ENCODE measurements at regions not wholly inside any gene's neighbourhood (a gene's known extent, or its start where the extent isn't known, plus 50 kb on each side); places are given as distances from the start of the nearest gene placed in this dataset.

GRCh38 chr3:107429320-107430181 lies 52.3 kb downstream of the CCDC54 start (continued):
- peak; percentile 46 for TF ChIP-seq REST (IDR thresholded peaks at IDR 0.05)

GRCh38 chr3:107430214-107430995 lies 53.2 kb downstream of the CCDC54 start:
- no peak for TF ChIP-seq HNF4G (IDR thresholded peaks at IDR 0.05)
- no peak for TF ChIP-seq JUND (IDR thresholded peaks at IDR 0.05)
- TF ChIP-seq REST (IDR thresholded peaks at IDR 0.05), result no peak
- TF ChIP-seq TAF1 (conservative IDR thresholded peaks at IDR 0.05), result no peak
- TF ChIP-seq FOXA2 (IDR thresholded peaks at IDR 0.05), result no peak
- no peak for TF ChIP-seq ATF3 (IDR thresholded peaks at IDR 0.05)
- TF ChIP-seq NR2F2 (IDR thresholded peaks at IDR 0.05), result no peak
- no peak for TF ChIP-seq GABPA (IDR thresholded peaks at IDR 0.05 in 1 of 2, conservative IDR thresholded peaks at IDR 0.05 in 1 of 2)
- TF ChIP-seq FOXA1 (IDR thresholded peaks at IDR 0.05), result no peak
- no peak for TF ChIP-seq EGR1 (IDR thresholded peaks at IDR 0.05; ENCODE audit: low read depth in 2 of 2)
- TF ChIP-seq SP1 (IDR thresholded peaks at IDR 0.05), result no peak
- no peak for TF ChIP-seq YY1 (IDR thresholded peaks at IDR 0.05)
- DNase-seq (ENCODE audit: low spot score), result peak; percentile 40
- no peaks in the 10 kb centered on the region for H3K27me3 ChIP-seq (ENCODE audit: control insufficient read depth in 4 of 4, insufficient read depth in 4 of 4, low read length in 3 of 4)
- peak overlapping the region in 1 of 2 donors; percentile 32 for H3K9ac ChIP-seq (ENCODE audit: low read depth in 1 of 2, low read length in 2 of 2)
- no peaks in the 10 kb centered on the region for H3K9me3 ChIP-seq (ENCODE audit: control insufficient read depth in 4 of 4, low read length in 3 of 4)
- no peaks in the 10 kb centered on the region for H3K36me3 ChIP-seq (ENCODE audit: control insufficient read depth in 4 of 4, insufficient read depth in 3 of 4, low read depth in 1 of 4, low read length in 3 of 4)
- WGBS, result 17% methylated on average over 23 of the region's 23 CpGs
- H3K4me3 ChIP-seq (ENCODE audit: low read depth in 1 of 3, low read length in 3 of 3), result peak overlapping the region; percentile 74 to 92 (median 84)
- peak overlapping the region; percentile 81 to 85 for H3K27ac ChIP-seq (ENCODE audit: low read depth in 1 of 2, low read length in 2 of 2)
- peaks cover 2 to 24% (median 16%) of the 10 kb centered on the region in 4 donors for H3K4me1 ChIP-seq (ENCODE audit: control insufficient read depth in 4 of 4, insufficient read depth in 4 of 4, low read length in 3 of 4)
